HuH-7 (cell line): ENCODE measurements at regions not wholly inside any gene's neighbourhood (a gene's known extent, or its start where the extent isn't known, plus 50 kb on each side); places are given as distances from the start of the nearest gene placed in this dataset.
A peak's percentile ranks its signal among the peaks of the same experiment; 100 is the strongest.

Source experiments
- DNase-seq: peaks from one replicate; pipeline ENCODE4 v3.0.0; 2011; ENCODE audit warnings: low spot score

DNA sequence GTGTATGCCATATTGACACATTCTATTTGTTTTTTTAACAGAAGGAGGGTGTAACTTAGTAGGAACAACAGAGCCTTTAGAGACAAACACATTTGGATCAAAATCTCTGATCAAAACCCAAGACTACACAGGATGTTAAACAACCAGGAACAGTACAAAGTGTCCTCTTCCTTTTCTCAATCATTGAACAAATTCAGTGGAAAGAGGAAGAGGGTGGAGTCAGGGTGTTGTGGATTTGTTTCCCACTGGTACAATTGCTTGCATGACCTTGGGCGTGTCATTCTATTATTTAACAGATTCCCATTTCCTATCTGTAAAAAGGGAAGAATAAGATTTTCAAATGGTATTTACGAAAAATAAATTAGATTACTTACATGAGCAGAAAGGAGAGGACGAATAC, 1162.8 kb upstream of the PRKX start:
- DNase-seq = no peak

DNA sequence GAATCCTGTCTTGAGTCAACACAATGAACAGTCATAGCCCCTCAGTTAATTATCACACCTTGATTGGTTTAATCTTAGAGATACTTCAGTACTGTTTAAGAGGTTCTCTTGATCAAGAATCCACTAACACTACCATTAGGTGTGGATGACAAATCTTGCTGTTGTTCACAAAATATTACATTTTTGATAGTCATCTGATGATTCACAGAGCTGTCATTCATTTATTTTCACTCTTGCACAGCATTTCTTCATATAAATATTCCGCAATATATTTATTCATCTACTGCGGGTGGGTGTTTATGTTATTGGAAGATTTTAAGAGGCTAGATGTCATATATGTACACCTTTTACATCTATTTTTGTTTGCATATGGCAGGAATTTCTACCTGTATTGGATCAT, 1138.1 kb upstream of the PRKX start:
- DNase-seq = no peak

DNA sequence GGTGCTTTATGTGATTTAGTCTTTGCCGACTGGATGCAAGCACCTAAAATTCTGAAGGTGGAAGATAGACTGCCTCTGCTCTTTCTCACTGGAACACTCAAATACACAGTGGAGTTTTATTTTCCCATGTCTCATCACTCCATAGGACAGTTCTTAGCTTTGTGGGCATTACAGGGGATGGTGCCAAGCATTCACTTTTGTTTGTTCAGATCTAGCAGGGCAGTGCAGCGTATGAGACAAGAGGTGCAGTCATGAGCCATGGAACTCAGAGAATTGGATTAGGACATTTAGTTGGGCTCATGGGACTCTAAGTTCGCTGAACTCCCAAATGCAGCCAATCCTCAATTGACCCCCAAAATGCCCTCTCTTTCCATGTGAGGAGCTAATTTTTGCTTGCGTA, 1136.9 kb upstream of the PRKX start:
- DNase-seq = no peak

DNA sequence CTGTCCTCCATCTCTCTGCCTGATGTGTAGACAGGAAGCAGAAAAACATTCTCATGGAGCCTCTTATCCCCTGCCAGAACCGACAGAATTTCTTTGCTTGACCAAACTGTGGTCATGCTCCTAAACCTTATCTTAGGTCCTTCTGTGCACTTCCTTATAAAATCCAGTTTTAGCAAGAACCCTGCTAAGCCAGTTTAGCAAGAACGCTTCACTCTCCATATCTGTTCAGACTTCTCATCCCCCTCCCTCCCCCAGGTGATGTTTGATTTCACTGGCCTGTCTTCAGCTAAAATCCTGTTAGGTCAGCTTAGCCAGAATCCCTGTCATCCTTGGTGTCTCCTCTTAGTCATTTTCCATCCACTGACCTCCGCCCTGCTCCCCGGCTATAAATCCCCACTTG, 1130.9 kb upstream of the PRKX start:
- DNase-seq = no peak

DNA sequence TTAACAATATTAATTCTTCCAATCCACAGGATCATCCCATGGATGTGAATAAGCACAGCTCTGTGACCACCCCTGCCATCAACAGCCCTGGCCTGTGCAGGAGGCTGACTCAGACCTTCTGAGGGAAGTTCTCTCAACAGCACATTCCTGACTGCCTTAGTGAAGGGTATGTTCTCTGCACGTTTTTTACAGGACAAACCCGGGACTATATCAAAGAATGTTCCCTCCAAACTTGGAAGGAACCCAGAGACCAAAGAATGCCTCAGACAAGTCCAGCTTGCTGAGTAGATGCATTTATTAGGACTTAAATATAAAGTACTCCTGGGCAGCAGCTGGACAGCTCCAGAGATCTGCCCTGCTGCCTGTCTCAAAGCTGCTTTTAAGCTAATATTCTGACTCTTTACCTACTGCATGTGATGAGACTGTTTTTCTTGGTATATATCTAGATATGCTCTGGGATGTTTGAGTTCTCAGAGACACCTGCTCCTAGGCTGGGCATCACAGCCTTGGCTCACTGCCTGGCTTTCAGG, 1127.8 kb upstream of the PRKX start:
- DNase-seq = no peak

DNA sequence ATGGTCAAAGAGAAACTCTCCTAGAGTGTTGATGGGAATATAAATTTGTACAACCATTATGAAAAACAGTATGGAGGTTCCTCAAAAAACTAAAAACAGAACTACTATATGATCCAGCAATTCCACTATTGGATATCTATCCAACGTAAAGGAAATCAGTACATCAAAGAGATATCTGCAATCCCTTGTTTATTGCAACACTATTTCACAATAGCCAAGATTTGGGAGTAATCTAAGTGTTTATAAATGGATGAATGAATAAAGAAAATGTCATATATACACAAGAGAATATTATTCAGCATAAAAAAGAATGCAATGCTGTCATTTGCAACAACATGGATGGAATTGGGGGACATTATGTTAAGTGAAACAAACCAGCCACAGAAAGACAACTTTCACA, 1118.1 kb upstream of the PRKX start:
- no peak for DNase-seq

DNA sequence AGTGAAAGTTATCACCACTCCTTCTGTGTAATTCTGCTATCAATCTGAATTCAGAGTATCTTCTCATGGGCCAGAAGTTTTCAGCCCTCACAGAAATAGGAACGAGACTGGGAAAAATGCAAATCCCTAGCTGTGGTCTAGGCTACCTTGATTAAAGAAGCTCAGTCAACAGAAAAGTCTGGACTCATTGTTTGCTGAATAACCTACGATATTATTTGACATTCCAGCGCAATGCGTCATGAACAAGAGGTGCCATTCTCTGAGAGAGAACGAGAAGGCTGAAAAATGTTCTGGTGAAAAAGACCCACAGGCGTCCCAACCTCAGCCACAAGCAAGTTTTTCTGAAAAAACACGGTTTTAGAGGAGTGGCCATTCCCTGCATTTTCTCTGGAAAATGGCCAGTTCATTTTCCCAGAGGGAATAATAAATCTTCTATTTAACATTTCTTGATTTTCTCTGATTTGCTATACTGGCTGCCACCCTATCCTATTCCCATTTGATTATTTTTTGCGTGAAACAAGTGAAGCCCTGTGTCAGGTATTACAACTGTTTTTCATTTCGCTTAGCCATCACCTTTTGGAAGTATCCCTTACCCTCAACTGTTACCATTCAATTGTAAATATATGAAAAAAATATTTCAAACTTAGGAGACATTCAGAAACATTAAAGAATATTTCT, 1117.6 kb upstream of the PRKX start:
- DNase-seq = peak; percentile 1

DNA sequence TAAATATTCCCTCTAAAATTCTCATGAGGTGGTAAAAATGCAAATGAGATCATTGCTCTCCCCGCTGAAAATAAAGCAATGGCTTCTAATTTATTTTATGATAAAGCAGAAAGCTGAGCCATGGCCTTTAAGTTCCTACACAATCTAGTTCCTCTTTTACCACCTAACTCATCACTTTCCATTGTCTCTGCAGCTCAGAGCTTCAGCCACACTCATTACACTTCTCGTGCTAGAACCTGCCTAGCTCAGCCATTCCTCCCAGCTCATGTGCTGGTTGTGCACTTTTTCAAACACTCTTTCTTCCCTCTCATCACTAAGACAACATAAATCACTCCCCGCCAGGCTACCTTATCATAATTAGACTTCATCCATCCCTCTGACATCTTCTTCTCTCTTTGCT, 1112.1 kb upstream of the PRKX start:
- no peak for DNase-seq

DNA sequence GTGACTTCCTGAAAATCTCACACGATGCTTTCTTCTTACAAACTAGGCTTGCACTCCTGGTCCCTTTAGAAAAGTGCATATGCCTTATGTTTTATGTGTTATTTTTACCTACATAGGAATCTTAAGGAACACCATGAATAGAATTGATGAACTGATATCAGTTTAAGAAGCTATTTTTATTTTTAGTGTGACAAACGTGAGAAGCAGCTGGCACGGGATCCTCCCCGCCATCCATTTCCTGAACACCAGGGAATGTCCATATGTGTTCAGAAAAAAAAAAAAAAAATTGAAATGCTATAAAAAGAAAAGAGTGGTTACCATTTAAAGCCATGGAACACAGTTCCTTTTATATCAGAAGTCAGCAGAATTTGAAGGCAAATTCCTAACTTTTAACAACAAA, 1096.1 kb upstream of the PRKX start:
- no peak for DNase-seq

DNA sequence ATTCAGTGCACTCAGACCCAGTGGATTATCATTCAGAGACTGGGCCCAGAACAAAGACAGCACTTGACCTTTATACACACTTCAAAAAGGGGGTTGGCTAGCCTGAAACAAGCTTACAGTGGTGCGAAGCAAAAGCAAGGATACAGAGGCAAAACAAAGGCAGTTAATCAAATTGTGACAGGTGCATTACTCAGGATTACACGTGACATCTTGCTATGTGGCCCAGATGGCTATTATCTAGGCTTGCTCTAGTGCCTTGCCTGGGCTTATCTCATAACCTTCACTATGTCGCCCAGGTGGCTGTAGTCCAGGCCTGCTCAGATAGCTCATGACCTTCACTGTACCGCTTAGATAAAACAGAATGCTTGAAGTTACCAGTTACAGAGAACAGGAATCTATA, 1092.1 kb upstream of the PRKX start:
- no peak for DNase-seq

DNA sequence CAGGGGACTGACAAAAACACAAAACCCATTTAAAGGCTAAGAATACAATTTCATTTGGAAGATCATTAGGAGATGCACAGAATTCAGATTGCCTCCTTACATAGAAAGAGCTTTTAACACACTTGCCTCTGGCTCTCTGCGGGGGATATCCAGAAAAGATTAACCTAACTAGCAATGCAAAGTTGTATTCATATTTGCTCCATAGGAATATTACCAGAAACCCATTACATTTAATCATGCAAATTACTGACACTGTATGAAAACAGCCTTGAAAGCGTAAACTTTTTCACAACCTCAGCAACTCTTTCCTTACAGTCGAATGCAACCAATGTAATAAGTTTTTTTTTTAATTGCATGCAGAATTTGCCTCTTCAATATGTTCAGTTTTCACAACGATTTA, 1087.3 kb upstream of the PRKX start:
- DNase-seq = no peak

DNA sequence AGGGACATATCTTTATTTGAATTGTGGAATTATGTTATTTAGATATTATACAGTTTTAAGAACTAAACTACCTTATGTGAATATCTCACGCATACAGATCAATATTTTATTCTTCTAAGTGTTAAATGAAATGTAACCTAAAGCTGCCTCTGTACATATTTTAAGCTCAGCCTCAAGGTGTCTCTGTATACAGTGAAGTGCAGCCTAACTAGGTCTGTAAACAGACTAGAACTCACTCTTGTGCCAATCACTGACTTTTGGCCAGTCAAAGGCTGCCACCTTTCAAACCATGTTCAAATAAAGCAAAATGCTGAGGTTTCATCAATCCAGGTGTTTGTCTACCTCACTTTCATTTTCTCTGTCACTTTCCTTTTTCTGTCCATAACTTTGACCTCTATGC, 1074.5 kb upstream of the PRKX start:
- DNase-seq = no peak

DNA sequence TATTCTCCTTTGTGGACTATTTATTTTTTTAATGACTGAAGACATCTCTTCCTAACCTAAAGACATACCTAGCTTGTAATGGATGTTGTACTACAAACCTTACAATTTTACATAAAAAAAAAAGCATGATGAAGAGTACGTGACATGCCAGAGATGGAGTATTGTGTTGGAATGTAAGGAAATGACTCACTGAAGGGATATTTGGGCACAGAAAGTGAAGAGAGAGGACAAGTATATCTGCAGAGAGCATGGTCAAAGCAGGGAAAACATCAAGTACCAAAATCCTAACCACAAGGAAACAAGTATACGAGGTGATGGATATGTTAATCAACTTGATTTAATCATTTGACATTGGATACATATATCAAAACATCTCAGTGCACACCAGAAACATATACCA, 1051.4 kb upstream of the PRKX start:
- no peak for DNase-seq

DNA sequence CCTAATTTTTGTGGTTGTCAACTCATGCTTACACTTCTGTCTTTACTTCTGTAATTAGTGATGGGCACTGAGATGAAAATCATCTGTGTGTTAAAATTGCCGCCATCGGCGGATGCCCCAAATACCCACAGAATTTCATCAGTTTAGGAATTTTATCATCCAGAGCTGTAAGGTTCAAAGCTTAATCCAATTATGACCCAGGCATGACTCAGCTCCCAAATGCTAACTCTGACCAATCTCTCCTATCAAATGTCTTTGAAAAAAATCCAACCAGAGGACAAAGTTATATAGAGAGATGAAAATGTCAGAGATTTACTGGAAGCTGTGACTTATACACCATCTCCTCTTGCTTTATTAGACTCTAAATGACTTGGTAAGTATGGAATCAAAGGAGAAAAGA, 1048.7 kb upstream of the PRKX start:
- DNase-seq = no peak

DNA sequence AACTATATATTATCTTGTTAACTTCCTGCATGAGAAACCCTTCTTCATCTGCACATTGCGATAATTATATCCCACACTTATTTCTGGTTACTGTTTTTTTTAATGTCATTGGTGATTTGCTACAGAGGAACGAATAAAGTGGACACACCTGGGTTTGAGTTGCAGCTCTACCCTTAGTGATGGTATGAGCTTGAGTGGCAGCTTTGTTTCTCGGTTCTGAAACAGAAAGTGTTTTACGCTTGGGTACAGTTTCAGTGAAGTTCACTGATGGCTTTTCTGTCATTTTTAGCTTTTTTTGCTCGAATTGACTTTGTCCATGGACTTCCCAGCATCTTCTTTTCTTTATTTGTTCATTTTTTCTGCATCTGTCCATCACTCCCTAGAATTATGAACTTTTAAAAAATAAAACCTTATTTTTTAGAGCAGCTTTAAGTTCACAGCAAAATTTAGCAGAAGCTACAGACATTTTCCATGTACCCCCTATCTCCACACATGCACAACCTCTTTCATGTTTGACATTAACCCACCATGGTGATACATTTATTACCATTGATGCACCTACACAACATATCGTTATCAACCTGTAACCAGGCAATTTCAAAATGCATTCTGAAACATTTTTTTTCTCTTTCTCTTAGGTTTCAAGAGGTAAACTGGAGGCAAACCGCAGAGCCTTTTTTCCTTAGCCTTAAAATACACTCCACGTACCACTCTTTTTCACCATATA, 1041.6 kb upstream of the PRKX start:
- DNase-seq = no peak

DNA sequence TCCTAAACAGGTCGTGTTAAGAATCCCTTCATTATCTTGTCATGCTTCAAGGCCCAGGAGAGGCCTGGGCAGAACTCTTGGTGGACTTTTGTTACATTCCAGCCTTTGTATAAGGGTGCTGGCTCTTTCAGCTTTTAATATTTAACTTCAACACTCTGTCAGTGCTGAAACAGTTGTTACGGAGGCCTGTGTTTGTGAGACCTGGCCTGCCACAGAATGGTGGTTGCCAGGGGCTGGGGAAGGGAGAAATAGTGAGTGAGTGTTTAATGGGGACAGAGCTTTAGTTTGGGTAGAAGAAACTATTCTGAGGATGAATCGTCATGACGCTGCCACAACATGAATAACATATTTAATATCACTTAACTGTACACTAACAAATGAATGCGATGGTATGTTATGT, 1027.6 kb upstream of the PRKX start:
- DNase-seq = no peak

DNA sequence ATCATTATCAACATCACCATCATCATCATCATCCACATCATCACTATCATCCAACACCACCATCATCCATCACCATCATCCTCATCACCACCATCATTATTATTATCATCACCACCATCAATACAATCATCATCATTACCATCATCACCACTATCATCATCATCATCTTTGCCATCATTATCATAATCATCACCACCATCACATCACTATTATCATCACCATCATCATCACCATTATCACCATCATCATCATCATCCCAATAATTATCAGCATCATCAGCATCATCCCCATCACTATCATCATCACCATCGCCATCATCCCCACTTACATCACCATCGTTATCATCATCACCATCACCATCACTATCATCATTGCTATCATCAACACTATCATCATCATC, 1021.9 kb upstream of the PRKX start:
- no peak for DNase-seq

DNA sequence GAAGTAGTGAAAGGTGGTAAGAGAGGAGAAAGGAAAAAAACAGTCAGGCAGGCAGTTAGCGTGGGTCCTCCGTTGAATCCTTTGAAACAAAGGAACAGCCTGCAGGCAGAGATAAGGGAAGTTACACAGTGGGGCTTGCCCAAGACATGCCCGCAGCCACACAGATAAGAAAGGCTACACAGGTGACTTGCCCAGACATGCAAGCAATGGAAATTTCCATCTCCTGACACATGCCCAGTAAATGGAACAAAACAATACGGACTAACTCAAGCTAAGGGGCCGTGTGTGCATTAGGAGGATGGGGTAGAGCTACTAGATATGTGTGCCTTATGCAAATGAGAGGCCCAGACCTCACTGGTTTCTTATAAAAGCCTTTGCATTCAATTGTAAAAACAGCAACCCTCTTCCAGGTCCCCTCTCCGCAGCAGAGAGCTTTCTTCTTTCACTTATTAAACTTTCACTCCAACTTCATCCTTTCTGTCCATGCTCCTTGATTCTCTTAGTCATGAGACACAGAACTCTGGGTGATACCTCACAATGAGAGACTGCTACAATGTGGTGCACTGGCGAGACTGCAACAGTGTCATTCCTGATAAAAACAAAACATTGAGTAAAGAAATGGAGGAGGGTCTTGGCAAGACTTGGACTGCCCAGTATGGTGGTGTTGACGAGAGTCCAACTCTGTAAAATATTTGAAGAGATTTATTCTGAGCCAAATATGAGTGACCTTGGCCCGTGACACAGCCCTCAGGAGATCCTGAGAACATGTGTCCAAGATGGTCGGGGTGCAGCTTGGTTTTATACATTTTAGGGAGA, 997.4 kb upstream of the PRKX start:
- DNase-seq = no peak

DNA sequence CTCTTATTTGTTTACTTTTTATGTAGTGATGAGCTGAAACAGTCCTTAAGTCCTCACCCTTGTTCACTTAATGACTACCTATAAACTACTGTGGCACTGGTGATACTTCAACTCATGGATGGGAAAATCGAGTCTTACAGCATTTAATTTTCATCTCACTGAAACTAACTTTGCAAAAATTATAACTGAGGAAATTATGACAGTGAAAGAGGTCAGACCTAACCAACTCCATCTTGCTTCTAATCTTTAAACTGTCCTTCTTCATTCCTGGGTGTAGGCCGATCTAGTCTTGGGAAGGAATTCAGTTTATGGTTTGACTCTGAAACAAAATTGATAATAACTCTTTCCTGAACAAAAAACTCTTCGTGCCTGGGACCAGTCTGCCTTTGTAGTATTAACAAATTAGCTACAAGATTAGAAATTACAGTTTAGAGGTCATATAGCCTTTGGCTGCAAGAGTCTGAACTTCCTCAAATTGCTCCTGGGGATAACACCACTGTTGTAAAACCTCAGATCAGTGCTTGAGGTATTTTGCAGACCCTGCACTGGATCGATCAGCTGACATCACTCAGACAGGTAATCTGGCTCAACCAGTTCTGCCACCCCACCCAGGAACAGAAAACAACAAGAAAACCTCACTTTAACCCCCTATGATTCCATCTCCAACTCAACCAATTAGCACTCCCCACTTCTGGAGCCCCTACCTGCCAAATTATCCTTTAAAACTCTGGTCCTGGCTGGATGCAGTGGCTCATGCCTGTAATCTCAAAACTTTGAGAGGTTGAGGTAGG, 995.7 kb upstream of the PRKX start:
- DNase-seq = no peak

DNA sequence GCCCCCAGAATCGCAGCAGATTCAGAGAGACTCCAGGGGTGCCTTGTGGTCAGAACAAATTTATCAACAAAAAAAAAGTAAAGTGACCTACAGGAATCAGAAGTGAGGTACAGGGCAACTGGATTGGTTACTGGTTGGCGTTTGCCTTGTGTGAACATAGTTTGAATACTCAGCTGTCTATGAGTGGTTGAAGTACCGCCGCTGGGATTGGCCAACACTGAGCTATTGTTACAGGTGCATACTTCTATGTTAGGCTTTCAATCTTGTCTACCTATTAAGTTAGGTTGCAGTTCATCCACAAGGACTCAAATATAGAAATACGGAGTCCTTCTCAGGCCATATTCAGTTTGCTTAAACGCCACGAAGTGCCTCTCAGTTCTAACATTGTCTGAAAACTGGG, 993.5 kb upstream of the PRKX start:
- DNase-seq = no peak

DNA sequence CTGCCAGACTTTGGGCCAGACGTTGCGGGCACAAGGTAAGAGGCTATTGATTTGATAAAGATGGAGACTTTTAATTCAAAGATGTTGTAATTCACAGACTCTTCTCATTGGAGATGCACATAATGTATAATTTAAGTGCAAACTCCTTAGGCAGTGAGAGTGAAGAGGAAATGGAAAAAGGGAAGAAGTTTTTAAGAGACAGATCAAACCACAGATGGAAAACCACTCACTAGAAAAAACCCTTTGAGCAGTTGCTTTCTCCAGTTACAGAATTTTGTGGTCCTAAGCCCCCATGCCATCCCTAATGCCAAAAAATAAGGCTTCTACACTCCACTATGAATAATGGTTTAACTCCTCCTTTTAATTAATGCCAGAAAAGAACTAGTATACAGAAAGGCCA, 977.1 kb upstream of the PRKX start:
- no peak for DNase-seq

DNA sequence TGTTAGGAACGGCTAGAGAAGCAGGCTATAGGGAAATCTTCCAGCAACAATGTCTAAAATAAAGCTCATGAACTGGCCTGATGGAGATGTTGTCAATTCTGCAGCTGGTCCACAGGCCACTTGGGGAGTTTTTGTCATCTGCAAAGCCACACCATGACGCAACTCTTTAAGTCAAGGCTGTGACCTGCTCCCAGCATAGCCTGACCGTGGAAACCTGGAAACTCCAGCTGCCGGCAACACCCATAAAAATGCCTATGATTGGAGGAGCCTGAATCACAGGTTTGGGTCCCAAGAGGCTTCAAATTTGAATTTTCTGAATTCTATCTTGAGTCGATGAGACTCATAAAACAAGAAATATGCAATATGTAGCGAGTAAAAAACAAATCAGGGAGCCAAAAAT, 969.2 kb upstream of the PRKX start:
- DNase-seq = no peak
